HPDE6-E6E7 (cell line): ENCODE measurements at regions not wholly inside any gene's neighbourhood (a gene's known extent, or its start where the extent isn't known, plus 50 kb on each side); places are given as distances from the start of the nearest gene placed in this dataset.

Experiments
- DNase-seq: peaks from one replicate; pipeline ENCODE4 v3.0.0; 2011; ENCODE audit warnings: missing footprints; ENCODE audit errors: extremely low spot score

DNA sequence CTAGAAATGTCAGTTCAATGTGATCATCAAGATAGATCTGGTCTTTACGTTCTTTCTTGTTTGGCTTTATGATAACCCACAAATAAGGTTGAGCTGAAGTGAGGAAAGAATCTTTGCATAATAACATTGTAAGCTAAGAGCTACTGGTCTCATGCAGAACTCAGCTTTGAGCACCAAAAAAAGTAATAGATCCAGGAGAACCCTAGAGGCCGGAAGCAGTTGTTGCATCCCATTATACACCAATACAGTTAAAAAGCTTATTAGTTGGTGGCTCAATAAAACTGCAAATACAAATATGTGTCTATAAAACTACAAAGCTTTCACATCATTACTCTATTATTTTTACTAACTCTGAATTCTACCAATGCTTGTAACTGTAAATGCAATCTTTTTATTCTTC lies 85.5 kb upstream of the NUDT12 start:
- DNase-seq: no peak

DNA sequence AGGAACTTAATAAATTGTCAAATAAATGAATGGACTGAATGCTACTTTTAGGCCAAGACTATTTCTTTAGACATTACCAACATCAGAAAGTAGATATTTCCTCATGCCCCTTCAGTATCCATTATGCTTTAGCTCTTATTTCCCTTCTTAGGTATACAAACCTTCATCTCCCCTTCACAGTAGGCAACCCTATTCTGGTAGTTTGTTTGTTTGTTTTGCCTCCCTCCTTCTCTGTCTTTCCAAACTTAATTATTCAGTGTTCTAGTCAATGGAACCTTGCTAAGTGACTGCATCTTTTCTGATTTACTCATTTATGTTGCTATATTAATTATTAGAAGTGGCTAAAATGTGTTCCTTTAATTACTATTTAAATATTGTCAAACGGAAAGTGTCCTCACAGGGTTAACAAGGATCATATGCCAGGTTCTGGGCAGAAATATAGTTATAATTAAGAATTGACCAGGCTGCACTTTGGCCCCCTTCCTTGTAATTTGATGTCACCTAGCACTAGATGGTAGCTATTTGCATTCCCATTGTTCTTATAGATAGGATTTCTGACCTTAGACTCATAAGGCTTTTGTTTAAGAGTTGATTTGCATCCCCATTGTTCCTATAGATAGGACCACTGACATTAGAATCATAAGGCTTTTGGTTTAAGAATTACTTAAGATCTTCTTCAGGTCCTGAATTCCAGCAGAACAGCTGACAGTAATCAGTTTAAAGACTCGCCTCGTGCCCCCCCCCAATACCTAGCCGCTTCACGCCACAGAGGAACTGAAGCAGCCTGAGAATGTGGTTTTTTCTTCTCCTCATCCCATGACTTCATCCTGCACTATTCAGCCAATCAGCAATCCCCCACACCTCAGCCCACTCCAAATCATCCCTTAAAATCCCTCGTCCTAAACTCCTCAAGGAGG lies 84.4 kb upstream of the NUDT12 start:
- no peak for DNase-seq

DNA sequence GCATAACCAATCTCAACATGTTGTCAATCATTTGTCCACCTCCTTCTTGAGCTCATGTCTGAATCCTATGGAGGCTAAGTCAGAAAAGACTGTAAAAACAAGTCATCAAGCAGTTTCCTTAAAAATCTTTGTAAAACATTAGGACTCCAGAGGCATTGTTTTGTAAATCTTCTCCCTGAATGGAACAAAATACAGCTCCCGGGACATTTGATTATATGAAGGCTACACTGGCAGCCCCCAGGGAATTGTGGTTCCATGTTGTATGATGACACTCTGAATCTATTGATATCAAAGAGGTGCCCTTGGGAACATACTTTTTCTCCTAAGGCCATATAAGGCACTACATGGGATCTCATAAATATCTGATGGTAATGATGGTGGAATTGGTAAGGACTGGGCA lies 83.2 kb upstream of the NUDT12 start:
- DNase-seq: no peak

DNA sequence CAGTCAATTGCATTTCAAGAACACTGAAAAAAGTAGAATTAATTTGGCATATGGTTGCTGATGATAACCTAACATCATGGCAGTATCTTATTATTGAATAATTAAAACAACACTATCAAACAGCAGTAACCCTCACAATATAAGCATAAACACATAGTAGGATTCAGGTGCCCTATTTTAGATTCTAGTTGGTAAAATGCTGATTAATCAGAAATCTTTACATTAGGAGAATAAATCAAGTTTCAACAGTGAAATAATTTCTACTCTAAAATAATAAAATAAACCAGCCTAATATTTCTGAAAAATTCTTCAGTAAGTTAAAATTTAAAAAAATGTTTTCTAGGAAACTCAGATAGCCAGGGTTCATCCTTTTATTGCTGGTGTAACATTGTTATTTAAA lies 76.4 kb upstream of the NUDT12 start:
- no peak for DNase-seq

DNA sequence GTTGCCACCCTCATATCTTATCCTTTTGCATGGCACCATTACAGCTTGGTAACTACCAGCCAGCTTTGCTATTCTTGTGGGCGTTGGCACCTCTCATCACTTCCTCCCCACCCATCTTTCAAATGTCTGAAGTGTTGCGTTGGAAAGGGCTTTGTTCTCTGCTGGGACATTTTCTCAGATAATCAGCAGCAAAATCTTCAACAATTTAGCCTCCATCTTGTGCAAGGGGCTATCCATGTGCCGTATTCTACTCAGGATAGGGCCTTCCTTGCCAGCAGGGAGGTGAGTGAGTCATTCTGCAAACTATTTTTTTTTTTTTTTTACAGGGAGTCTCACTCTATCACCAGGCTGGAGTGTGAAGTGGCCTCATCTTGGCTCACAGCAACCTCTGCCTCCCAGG lies 62.1 kb upstream of the NUDT12 start:
- no peak for DNase-seq

DNA sequence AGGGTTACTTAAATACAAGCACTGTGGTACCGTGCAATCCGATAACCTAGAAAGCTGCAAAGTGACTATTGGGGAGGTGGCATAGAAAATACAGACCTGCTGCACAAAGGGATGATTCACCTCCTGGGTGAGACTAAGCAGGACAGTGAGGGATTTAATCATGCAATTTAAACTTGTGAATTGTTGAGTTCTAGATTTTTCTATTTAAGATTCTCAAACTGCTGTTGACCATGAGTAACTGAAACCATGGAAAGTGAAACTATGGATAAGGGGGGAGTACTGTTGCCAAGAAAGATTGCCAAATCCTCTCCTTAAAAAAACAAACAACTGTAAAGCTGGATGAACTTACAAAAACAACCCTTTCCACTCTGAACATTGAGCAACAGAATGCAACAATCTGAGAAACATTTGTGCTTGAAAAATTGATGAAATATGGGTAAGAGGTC lies 61.5 kb upstream of the NUDT12 start:
- DNase-seq: no peak

DNA sequence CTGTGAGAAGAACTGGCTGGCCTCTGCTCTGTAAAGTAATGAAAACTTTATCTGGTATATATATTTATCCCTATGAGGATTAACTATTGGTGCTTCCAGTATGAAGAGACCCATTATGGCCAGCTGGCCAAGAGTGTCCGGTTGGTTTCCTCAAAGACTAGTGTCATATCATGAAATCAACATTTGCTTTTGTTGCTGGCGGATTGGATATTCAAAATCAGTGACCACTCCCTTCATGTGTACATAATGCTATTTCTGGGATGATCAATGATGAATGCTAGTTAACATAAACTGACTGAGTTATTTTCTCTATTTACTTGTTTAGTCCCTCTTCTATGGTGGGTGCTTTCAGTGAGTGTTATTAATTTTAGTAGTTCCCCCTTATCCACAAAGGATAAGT lies 60.8 kb upstream of the NUDT12 start:
- no peak for DNase-seq

DNA sequence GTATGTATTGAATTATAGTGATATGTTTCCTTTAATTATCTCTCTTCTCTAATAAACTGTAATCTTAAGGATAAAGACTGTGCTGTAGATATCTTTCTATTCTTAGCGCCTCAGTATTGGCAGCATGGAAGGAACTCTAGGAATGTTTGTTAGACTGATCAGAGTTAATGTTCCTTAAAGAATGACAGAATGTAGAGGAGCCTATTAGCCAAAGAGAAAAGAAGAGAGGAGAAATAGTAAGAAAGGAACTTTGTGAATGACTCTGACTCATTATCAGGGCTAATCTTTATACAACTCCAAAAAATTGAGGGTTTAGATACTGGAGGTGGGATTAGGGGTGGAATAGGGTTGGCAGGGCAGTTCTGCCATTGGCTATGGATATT lies 59.0 kb upstream of the NUDT12 start:
- no peak for DNase-seq

DNA sequence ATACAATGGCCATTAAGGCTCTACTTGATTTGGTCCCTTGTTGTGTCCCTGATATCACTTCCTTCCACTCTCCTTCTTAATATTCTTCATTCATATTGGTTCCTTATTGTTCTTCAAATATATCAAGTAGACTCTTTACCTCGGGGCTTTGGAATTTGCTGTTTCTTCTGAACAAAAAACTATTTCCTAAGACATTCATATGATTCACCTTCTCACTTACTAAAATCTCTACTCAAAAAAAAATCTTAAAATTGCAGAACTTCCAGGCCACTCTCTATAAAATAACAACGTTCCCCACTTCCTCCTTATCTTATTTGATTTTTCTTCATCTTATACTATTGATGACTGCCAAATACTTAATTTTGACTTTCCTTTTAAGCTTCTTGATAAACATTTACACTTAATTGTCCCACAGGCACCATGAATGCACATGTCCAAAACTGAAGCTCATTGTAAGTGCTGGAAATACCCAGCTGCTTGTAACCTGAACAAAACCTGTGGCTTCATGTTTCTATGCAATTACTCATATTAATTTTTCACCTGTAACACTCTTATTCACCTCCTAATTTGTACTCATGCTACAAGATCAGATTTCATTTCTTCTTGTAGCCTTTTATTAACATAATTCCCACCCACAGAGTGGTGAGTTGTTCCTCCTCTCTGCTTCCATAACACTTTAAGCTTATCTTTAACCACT lies 58.4 kb upstream of the NUDT12 start:
- peak; percentile 15 for DNase-seq

DNA sequence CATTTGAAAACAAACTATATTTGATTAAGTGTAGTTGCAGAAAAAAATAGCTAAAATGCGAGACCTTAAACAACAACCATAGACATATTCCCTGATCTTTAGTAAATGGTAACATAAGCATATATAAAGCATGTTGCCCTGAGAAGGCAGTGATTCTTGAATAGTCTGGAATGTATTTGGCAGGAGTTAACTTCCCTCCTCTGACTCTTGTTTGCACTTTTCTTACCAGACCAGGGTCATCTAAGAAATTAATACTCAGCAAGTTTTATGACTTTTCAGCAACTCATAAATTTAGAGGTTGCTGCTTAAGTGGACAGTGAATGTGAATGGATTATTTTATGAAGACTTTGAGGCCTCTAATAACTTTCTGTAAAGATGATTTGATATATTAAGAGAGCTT lies 55.3 kb upstream of the NUDT12 start:
- no peak for DNase-seq

DNA sequence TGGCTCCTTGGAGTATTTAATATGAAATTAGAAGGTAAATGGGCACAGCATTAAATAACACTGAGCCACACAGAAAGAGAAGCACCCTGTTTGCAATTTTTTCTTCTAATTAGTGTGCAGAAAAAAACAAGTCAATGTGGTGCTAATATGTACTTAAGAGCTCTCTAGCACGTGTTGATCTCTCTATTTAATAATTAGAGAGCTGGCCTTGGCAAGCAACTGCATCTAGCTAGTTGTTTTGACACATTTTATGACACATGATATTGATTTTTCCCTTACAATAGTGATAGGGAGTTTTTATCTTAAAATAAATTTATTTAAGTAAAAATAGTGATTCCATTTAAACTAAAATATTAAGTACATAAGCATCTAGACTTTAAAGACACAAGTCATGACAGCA lies 54.5 kb upstream of the NUDT12 start:
- no peak for DNase-seq

DNA sequence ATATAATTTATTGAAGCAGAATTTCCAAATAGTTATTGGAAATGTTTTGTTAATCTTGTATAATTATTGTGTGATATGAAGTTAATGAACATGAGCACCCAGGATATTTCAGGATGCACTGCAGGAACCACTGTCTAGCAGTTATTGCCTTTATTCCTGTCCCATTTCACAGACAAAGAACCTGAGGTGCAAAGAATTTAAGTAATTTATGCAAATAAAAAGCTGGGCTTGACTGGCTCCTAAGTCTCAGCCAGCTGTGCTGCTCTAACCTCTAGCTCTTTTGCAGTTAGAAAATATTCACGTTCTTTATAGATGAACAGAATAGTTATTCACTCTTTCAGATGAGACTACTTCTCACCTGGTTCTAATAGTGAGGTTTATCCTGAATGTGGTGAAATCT lies 50.0 kb upstream of the NUDT12 start:
- DNase-seq: no peak
